Caco-2 (cell line): ENCODE measurements at regions not wholly inside any gene's neighbourhood (a gene's known extent, or its start where the extent isn't known, plus 50 kb on each side); places are given as distances from the start of the nearest gene placed in this dataset.

Experiments used
- BruUV-seq: library from RNA; stranded (reverse); fragments of 400-500 nt; replicated peaks from 2 replicates; lab custom pipeline; 2021; lab: Mats Ljungman, UMichigan
- CTCF ChIA-PET: fragments of 300-600 bp; sonication (Branson Sonifier 250); formaldehyde crosslinking; loops from one replicate; lab custom pipeline; 2022; ENCODE audit warnings: antibody characterized with exemption; lab: Charles Lee
- POLR2A ChIA-PET: fragments of 300-600 bp; sonication (Branson Sonifier 250); formaldehyde crosslinking; loops from one replicate; lab custom pipeline; 2022; ENCODE audit warnings: antibody characterized with exemption; lab: Charles Lee
- DNase-seq, 2 experiments: peaks; one replicate each; pipeline versions ENCODE4 v3.0.0 to v3.0.0-alpha.2; 2020 to 2022
- H3K27me3 ChIP-seq: replicated peaks from 2 replicates; pipeline ENCODE4 v1.6.0; 2011; ENCODE audit warnings: low read length; ENCODE audit not compliant: control insufficient read depth, insufficient read depth
- H3K36me3 ChIP-seq: 2 replicates; pipeline ENCODE4 v1.5.1; 2011; ENCODE audit warnings: low read length; ENCODE audit not compliant: control insufficient read depth, insufficient read depth
- H3K4me1 ChIP-seq: fragments of 250-450 bp; sonication (Bioruptor Pico); 2 replicates; pipeline ENCODE4 v1.5.1; 2020; ENCODE audit warnings: mild to moderate bottlenecking
- H3K4me3 ChIP-seq: 2 replicates; pipeline ENCODE4 v1.5.1; 2011; ENCODE audit warnings: low read depth, mild to moderate bottlenecking, control low read depth, low read length
- H3K9me3 ChIP-seq: fragments of 250-450 bp; sonication (Bioruptor Pico); 2 replicates; pipeline ENCODE4 v1.5.1; 2020; ENCODE audit warnings: mild to moderate bottlenecking, moderate library complexity
- H3K27ac Mint-ChIP-seq: one replicate; pipeline ENCODE4 v1.8.0; 2022; ENCODE audit warnings: mixed read lengths; ENCODE audit not compliant: unreplicated experiment
- H3K27me3 Mint-ChIP-seq: one replicate; pipeline ENCODE4 v1.8.0; 2022; ENCODE audit warnings: mixed read lengths; ENCODE audit not compliant: insufficient read depth, unreplicated experiment
- H3K36me3 Mint-ChIP-seq: one replicate; pipeline ENCODE4 v1.8.0; 2022; ENCODE audit warnings: mild to moderate bottlenecking, mixed read lengths; ENCODE audit not compliant: insufficient read depth, unreplicated experiment
- H3K4me1 Mint-ChIP-seq: one replicate; pipeline ENCODE4 v1.8.0; 2022; ENCODE audit warnings: low read depth, mixed read lengths; ENCODE audit not compliant: unreplicated experiment
- H3K4me3 Mint-ChIP-seq: one replicate; pipeline ENCODE4 v1.8.0; 2022; ENCODE audit warnings: mild to moderate bottlenecking, moderate library complexity, mixed read lengths; ENCODE audit not compliant: unreplicated experiment
- H3K9me3 Mint-ChIP-seq: one replicate; pipeline ENCODE4 v1.8.0; 2022; ENCODE audit warnings: mixed read lengths; ENCODE audit not compliant: unreplicated experiment
- intact Hi-C: fragments of 100-400 bp; cut with micrococcal nuclease; formaldehyde crosslinking; loops from one replicate; pipeline ENCODE4 v1.10.0; 2022; ENCODE audit not compliant: unreplicated experiment
- TF ChIP-seq, protein P1 (sequence below), 2 experiments: fragments of 200-600 bp in 1 of 2; IDR thresholded peaks; 1 replicate in 1 of 2; 2 replicates in 1 of 2; pipeline versions ENCODE4 v1.5.1 to v1.8.0; 2011 to 2022; ENCODE audit warnings: antibody characterized with exemption in 1 of 2, control low read depth in 1 of 2, inconsistent platforms in 1 of 2, low read depth in 1 of 2, low read length in 1 of 2, mild to moderate bottlenecking in 1 of 2, moderate library complexity in 1 of 2; ENCODE audit not compliant: insufficient read depth in 1 of 2, severe bottlenecking in 1 of 2, unreplicated experiment in 1 of 2

DNA sequence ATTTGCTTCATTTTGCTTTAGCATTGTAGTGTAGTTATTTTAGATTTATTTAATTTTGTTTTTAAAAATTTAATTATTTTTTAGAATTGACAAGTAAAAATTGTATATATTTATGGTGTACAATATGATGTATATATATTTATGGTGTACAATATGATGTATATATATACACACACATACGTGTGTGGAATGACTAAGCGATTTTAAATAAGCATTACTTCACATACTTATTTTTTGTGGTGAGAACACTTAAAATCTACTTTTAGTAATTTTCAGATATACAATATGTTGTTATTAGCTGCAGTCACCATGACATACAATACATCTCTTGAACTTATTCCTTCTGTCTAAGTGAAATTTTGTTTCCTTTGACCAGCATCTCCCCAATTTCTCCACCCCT is 172.9 kb downstream of the SPRY1 start:
- Mint-ChIP-seq H3K4me3 (no peak overlapping the region), H3K4me1 (peaks cover 13% of the 10 kb centered on the region), H3K9me3 (peaks cover 15% of the 10 kb centered on the region), H3K36me3 (no peaks in the 10 kb centered on the region), H3K27me3 (no peaks in the 10 kb centered on the region), H3K27ac (no peak overlapping the region)
- no TSS peak for BruUV-seq
- no peaks in the 10 kb centered on the region for H3K36me3 ChIP-seq
- no peak overlapping the region for H3K4me3 ChIP-seq
- TF ChIP-seq, protein P1, sequence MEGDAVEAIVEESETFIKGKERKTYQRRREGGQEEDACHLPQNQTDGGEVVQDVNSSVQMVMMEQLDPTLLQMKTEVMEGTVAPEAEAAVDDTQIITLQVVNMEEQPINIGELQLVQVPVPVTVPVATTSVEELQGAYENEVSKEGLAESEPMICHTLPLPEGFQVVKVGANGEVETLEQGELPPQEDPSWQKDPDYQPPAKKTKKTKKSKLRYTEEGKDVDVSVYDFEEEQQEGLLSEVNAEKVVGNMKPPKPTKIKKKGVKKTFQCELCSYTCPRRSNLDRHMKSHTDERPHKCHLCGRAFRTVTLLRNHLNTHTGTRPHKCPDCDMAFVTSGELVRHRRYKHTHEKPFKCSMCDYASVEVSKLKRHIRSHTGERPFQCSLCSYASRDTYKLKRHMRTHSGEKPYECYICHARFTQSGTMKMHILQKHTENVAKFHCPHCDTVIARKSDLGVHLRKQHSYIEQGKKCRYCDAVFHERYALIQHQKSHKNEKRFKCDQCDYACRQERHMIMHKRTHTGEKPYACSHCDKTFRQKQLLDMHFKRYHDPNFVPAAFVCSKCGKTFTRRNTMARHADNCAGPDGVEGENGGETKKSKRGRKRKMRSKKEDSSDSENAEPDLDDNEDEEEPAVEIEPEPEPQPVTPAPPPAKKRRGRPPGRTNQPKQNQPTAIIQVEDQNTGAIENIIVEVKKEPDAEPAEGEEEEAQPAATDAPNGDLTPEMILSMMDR (IDR thresholded peaks at IDR 0.05; ENCODE audit: insufficient read depth in 1 of 2, low read depth in 1 of 2, low read length in 1 of 2, severe bottlenecking in 1 of 2, unreplicated experiment in 1 of 2): no peak
- intact Hi-C loops: no loop called here
- POLR2A ChIA-PET: no interaction called here
- H3K4me1 ChIP-seq: no peaks in the 10 kb centered on the region
- DNase-seq: no peak
- CTCF ChIA-PET: no interaction called here
- no peaks in the 10 kb centered on the region for H3K27me3 ChIP-seq
- 0 out of 2 replicates have a peak, but pooled peaks cover 9% of the 10 kb centered on the region for H3K9me3 ChIP-seq

DNA sequence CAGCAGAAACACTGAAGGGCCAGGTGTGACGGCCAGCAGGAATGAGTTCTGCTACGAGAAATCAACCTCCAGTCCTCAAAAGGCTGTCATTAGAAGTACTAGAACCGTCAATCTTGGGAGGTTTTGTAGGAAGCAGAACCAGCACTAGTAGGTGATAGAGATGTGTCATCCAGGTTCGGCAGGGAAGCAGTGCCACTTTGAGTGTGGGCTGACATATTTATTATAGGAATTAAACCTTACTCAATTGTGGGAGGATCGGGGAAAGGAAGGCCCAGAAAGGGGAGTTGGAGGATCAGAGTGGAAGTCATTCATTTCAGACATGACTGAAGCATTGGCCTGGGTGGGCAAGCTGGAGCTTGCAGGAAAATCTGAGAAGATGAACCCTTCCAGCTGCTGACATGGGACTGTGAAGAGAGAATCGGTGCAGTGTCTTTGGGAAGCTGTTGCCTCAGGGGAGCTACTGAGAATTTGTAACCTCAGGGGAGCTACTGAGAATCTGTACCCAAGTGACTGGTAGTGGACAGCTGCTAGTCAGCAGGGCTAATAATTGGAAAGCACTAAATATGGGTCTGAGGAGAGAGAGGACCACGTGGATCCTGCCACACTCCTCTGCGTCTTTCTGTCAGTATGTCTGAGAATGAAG is 177.4 kb downstream of the SPRY1 start:
- Histone ChIP-seq H3K4me3 (no peak overlapping the region), H3K27me3 (no peaks in the 10 kb centered on the region), H3K36me3 (no peaks in the 10 kb centered on the region), H3K9me3 (no peaks in the 10 kb centered on the region), H3K4me1 (no peaks in the 10 kb centered on the region)
- DNase-seq: no peak
- intact Hi-C loops: no loop called here
- Mint-ChIP-seq H3K27me3 (no peaks in the 10 kb centered on the region), H3K4me1 (peaks cover 6% of the 10 kb centered on the region), H3K27ac (no peak overlapping the region), H3K9me3 (peaks cover 5% of the 10 kb centered on the region), H3K36me3 (no peaks in the 10 kb centered on the region), H3K4me3 (no peak overlapping the region)
- ChIA-PET POLR2A (no interaction called here), CTCF (interaction anchor here (0.6 kb wide), 1 partner anchor 9 kb away, joined by 3 read pairs; no protein-coding TSS in a partner anchor)
- no TSS peak for BruUV-seq
- TF ChIP-seq, protein P1 (IDR thresholded peaks at IDR 0.05; ENCODE audit: insufficient read depth in 1 of 2, low read depth in 1 of 2, low read length in 1 of 2, severe bottlenecking in 1 of 2, unreplicated experiment in 1 of 2): no peak

DNA sequence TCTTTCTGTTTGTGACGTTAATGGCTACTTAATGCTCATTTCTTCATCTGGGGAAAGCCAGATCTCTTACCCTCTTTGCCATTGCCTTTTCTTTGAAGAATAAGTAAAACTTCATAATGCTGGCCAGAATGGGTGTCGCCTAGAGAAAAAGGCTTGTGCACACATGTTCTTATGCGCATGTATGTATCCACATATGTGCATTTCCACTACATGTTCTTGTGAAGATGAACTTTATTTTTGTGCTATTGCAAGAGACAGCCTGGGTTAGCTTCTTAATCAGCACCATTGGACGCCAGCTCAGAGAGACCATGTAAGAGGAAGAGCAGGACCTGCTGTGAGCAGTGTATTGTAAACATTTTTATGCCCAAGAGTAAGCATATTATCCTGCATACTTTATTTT is 178.7 kb downstream of the SPRY1 start:
- DNase-seq: no peak
- Histone ChIP-seq H3K36me3 (no peaks in the 10 kb centered on the region), H3K4me1 (no peaks in the 10 kb centered on the region), H3K4me3 (no peak overlapping the region), H3K27me3 (no peaks in the 10 kb centered on the region), H3K9me3 (no peaks in the 10 kb centered on the region; the same call in 1 of the 2 replicates)
- H3K4me3 Mint-ChIP-seq: no peak overlapping the region
- H3K27ac Mint-ChIP-seq: no peak overlapping the region
- peaks cover 13% of the 10 kb centered on the region for H3K9me3 Mint-ChIP-seq
- H3K36me3 Mint-ChIP-seq: no peaks in the 10 kb centered on the region
- no peaks in the 10 kb centered on the region for H3K27me3 Mint-ChIP-seq
- ChIA-PET POLR2A (no interaction called here), CTCF (no interaction called here)
- intact Hi-C loops: no loop called here
- H3K4me1 Mint-ChIP-seq: peaks cover 6% of the 10 kb centered on the region
- BruUV-seq: no TSS peak
- TF ChIP-seq, protein P1 (IDR thresholded peaks at IDR 0.05; ENCODE audit: insufficient read depth in 1 of 2, low read depth in 1 of 2, low read length in 1 of 2, severe bottlenecking in 1 of 2, unreplicated experiment in 1 of 2): no peak
